ENCODE measurements at regions not wholly inside any gene's neighbourhood (a gene's known extent, or its start where the extent isn't known, plus 50 kb on each side); places are given as distances from the start of the nearest gene placed in this dataset.

- H3K36me3 Mint-ChIP-seq: no peaks in the 10 kb centered on the region
- H3K4me3 Mint-ChIP-seq: no peak overlapping the region
- DNase-seq (ENCODE audit: low spot score): no peak
- no peak for TF ChIP-seq ZNF532 (CRISPR knock-in tag; IDR thresholded peaks at IDR 0.05; ENCODE audit: borderline replicate concordance)
- TF ChIP-seq E2F4 (CRISPR knock-in tag; IDR thresholded peaks at IDR 0.05; ENCODE audit: borderline replicate concordance, low read depth): no peak
- TF ChIP-seq HMGA2 (CRISPR knock-in tag; IDR thresholded peaks at IDR 0.05): no peak
- no peak for TF ChIP-seq ZNF317 (CRISPR knock-in tag; IDR thresholded peaks at IDR 0.05; ENCODE audit: borderline replicate concordance, low read depth)
- TF ChIP-seq JUN (CRISPR knock-in tag; IDR thresholded peaks at IDR 0.05): no peak
- TF ChIP-seq CBFB (CRISPR knock-in tag; IDR thresholded peaks at IDR 0.05; ENCODE audit: low read depth): no peak
- TF ChIP-seq USF1 (CRISPR knock-in tag; IDR thresholded peaks at IDR 0.05): no peak
- no peak for TF ChIP-seq PRRX2 (CRISPR knock-in tag; IDR thresholded peaks at IDR 0.05)
- TF ChIP-seq AFF4 (CRISPR knock-in tag; IDR thresholded peaks at IDR 0.05; ENCODE audit: borderline replicate concordance): no peak
- no peak for TF ChIP-seq TP53 (CRISPR knock-in tag; IDR thresholded peaks at IDR 0.05)
- no peak for TF ChIP-seq ZNF512 (CRISPR knock-in tag; IDR thresholded peaks at IDR 0.05; ENCODE audit: borderline replicate concordance)
- no peak for TF ChIP-seq SOX15 (CRISPR knock-in tag; IDR thresholded peaks at IDR 0.05)
- TF ChIP-seq MYBL2 (CRISPR knock-in tag; IDR thresholded peaks at IDR 0.05): no peak
- no peak for TF ChIP-seq ZNF121 (CRISPR knock-in tag; IDR thresholded peaks at IDR 0.05)
- TF ChIP-seq E2F1 (CRISPR knock-in tag; IDR thresholded peaks at IDR 0.05): no peak
- TF ChIP-seq NR3C1 (CRISPR knock-in tag; conservative IDR thresholded peaks at IDR 0.05; ENCODE audit: low read depth): no peak
- no peak for TF ChIP-seq ZNF263 (CRISPR knock-in tag; IDR thresholded peaks at IDR 0.05; ENCODE audit: low read depth)
- H3K27me3 Mint-ChIP-seq (ENCODE audit: low read depth): no peaks in the 10 kb centered on the region
- CTCF ChIA-PET: interaction anchor here (1.3 to 1.7 kb wide), 2 partner anchors 7 to 113 kb away, joined by 3 to 4 read pairs; no protein-coding TSS in a partner anchor
- H3K27ac Mint-ChIP-seq: no peak overlapping the region
- POLR2A ChIA-PET: no interaction called here
- no peak for ATAC-seq
- no peaks in the 10 kb centered on the region for H3K9me3 Mint-ChIP-seq
- H3K4me1 Mint-ChIP-seq: peaks cover 24% of the 10 kb centered on the region
Measured at GRCh38 chr5:155147222-155147621, 133.7 kb downstream of the KIF4B start.
